Stimulated activated CD4-positive, alpha-beta T cell treated with anti-CD3 and anti-CD28 coated beads, Interleukin-15, amount 100 ng/mL, for 1 hour (primary cell): ENCODE measurements at regions not wholly inside any gene's neighbourhood (a gene's known extent, or its start where the extent isn't known, plus 50 kb on each side); places are given as distances from the start of the nearest gene placed in this dataset.

Experiments
- DNase-seq, 2 donors: peaks; one replicate each; pipeline ENCODE4 v3.0.0-alpha.2; 2020; ENCODE audit warnings: low read depth in 1 of 2, low spot score in 1 of 2

DNA sequence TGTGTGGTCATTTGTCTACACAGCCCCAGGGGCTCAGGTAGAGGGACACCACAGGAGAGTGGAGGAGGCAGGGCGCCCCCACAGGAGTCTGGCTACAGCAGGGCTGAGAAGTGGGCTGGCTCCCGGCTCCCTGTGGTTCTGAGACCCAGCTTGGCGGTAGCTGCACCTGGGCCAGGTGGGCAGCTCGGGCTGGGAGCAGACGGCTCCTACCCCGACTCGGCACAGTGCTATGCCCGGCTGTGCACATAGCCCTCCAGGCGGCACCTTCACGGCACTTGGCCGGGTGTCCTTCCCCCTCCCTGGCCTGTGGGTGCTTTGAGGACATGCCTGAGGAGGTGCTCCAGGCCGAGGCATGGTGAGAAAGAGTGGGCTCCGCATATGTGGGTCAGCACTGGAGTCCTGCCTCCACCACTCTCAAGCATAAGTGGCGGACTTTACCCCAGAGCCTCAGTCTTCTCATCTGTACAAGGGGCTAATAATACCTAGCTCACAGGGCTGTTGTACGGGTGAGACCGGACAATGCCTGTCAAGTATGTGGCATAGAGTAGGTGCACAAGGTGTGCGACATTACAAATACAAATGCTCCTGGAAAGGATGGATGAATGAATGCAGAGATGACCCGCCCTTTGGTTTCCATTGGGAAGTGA, 50.1 kb upstream of the JPH3 start:
- no peak for DNase-seq

DNA sequence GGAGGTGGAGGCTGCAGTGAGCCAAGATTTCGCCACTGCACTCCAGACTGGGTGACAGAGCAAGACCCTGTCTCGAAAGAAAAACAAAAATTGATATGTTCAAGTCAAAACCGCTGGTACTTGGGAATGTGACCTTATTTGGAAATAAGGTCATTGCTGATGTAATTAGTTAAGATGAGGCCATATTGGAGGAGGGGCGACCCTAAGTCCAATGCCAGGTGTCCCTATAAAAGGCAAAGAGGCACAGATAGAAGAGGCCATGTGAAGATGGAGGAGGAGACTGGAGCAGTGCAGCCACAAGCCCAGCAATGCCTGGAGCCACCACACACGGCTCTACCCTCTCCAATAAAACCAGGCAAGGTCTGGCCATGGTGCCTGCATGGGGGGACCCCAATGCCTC, 50.8 kb upstream of the JPH3 start:
- no peak for DNase-seq

DNA sequence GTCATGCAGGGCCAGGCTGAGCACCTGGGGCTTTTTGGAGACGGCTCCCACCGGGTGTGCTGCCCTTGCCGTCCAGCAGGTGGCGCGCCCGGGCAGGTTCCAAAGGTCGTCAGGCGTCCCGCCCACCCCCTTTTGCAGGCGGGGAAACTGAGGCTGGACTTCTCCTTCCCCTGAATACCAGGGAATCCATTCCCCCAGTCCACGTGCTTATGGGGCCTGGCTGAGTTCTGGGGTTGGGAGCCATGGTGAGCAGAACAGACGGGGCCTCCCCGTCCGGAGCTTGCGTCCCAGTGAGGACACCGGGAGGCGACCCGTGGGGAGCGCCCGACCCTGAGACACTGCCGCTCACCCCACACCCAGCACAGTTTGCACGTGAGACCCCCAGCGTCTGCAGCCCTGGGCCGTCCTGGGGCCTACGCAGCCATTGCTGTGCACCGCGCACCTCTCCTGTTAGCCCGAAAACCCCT, 51.8 kb upstream of the JPH3 start:
- peak; percentile 27 to 47 for DNase-seq

DNA sequence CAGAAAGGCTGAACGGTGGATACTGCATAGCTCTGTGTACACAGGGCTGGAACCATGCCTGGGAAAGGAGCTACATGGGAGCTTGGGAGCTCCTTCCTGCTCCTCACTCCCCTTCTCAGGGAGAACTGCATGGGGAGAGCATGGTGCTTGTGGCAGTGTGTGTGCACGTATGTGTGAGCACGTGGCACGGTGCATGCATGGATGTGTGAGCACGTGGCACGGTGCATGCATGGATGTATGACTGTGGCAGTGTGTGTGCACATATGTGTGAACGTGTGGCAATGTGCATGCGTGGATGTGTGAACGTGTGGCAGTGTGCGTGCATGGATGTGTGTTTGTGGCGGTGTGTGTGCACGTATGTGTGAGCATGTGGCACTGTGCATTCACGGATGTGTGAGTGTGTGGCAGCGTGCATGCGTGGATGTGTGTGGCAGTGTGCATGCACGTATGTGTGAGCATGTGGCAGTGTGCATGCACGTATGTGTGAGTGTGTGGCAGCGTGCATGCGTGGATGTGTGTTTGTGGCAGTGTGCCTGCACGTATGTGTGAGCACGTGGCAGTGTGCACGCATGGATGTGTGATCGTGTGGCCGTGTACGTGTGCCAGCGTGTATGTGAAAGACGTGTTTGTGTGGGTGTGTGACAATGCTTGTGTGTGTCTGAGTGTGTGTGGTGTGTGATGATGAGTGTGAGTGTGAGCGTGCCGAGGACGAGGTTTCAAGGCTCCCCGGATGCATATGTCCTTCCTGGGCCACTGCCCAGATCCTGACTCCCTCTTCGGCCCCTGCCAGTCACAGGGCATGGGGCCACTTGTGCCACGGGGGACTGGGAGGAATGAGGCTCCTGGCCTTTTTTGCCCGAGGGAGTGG, 52.4 kb upstream of the JPH3 start:
- DNase-seq: no peak

DNA sequence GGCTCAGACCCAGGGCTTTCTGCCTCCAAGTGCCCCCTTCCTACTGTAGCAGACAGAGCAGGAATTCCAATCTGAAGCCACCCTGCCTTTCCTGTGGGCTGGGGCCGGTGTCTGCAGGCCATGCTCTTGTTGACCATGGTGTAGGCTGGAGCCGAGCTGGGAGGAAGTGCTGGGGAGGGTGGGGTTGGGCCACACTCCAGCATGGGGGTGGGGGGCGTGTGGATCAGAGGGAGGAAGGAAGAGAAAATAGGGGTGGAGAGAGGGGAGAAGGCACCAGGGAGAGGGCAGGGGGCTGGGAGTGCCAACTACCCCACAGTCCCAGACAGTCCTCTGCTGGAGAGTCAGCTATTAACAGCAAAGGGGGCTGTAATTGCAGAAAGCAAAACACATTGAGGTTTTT, 54.3 kb upstream of the JPH3 start:
- no peak for DNase-seq

DNA sequence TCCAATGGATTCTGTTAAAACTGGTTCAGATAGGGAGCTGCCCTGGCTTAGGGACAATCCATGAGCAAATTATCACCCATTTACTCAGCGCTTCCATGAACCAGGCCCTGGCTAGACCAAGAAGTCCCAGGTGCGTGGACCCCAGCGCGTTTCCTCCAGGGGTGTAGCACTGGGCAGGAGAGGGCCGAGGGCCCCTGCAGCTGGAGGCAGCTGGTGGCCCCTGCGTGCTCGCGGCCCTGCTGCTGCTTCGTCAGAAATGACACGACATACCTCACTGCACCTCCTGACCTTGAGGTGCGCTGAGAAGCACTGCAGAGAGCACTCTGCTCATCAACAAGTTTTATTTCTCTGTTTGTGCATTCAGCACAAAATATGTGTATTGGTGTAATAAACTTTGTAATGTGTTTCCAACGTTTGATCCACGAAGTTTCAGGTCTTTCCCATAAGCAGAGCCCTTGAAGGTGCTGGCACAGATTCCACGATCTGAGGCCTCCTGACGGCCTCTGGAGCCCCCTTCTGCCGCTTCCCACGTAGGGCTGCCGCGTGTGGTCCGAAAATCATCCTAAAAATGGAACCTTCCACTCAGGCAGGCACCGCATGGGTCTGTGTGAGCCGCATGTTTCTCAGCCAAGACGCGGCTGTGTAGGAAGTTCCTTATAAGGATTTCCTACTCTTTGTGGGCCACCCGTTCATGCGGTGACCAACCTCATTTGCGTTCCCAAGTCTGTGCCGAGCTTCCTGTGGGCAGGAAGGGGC, 50.8 kb upstream of the ZCCHC14 start:
- DNase-seq: no peak

DNA sequence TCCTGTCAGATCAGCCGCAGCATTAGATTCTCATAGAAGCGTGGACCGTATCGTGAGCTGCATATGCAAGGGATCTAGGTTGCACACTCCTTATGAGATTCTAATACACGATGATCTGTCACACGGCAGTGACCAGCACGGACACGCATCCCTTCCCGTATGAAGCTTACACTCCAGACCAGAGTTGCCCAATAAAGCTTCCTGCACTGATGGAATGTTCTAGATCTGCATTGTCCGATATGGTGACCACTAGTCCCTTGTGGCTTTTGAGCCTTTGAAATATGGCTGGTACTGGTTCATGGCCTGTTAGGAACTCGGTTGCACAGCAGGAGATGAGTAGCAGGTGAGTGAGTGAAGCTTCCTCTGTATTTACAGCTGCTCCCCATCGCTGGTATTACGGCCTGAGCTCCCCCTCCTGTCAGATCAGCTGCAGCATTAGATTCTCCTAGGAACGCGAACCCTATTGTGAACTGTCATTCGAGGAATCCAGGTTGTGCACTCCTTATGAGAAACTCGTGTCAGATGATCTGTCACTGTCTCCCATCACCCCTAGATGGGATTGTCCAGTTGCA, 49.8 kb upstream of the ZCCHC14 start:
- no peak for DNase-seq
